ENCODE measurements at regions not wholly inside any gene's neighbourhood (a gene's known extent, or its start where the extent isn't known, plus 50 kb on each side); places are given as distances from the start of the nearest gene placed in this dataset.

- CTCF ChIA-PET (ENCODE audit: low intra/inter-chr PET ratio, low total read pairs): no interaction called here
These were observed 210.3 kb upstream of the FERMT1 start for GRCh38 chr20:6333110-6333509.

More at GRCh38 chr20:6333110-6333509, 210.3 kb upstream of the FERMT1 start:
- DNase-seq (ENCODE audit: low spot score) (no peak), FAIRE-seq (no peak), ATAC-seq (peak; percentile 46; the same call in 2 of the 3 replicates)
- Histone ChIP-seq H3K4me3 (replicated peaks in 1 of 3; ENCODE audit: insufficient read depth in 1 of 3, low read depth in 2 of 3, low read length in 3 of 3) (no peak overlapping the region), H4K20me1 (ENCODE audit: insufficient read depth, low read length) (no peaks in the 10 kb centered on the region), H3K36me3 (replicated peaks in 1 of 2; ENCODE audit: control insufficient read depth in 1 of 2, insufficient read depth in 2 of 2, low read length in 2 of 2) (no peaks in the 10 kb centered on the region), H3K27ac (ENCODE audit: extremely low read length, insufficient read depth, low read length) (no peak overlapping the region), H3K4me1 (ENCODE audit: insufficient read depth, low read length) (0 out of 2 replicates have a peak, but pooled peaks cover 6% of the 10 kb centered on the region), H3K9ac (ENCODE audit: insufficient read depth, low read depth, low read length) (no peak overlapping the region), H3K4me2 (ENCODE audit: low read depth, low read length) (no peak overlapping the region), H3K79me2 (ENCODE audit: insufficient read depth, low read length) (no peaks in the 10 kb centered on the region), H3K9me3 (ENCODE audit: low read length) (no peaks in the 10 kb centered on the region), H3K27me3 (ENCODE audit: control insufficient read depth in 1 of 2, insufficient read depth in 2 of 2, low read length in 2 of 2) (no peaks in the 10 kb centered on the region), H2AFZ (ENCODE audit: low read length) (no peak overlapping the region)
- BruUV-seq (replicated peaks): no TSS peak
- intact Hi-C loops (cut with micrococcal nuclease; ENCODE audit: unreplicated experiment): no loop called here
- WGBS (ENCODE audit: low lambda C conversion rate): 0% methylated on average over 3 of the region's 5 CpGs
- TF ChIP-seq ZNF281 (CRISPR knock-in tag; IDR thresholded peaks at IDR 0.05; ENCODE audit: borderline replicate concordance) (peak; percentile 61; the same call in 1 of the 2 replicates), NFE2L2 (IDR thresholded peaks at IDR 0.05; ENCODE audit: low read length) (peak; percentile 66), FOSL2 (CRISPR knock-in tag; IDR thresholded peaks at IDR 0.05) (peak; percentile 73), NFE2 (CRISPR knock-in tag; IDR thresholded peaks at IDR 0.05) (peak; percentile 26; the same call in 1 of the 2 replicates), MAFG (CRISPR knock-in tag; IDR thresholded peaks at IDR 0.05) (0 out of 2 replicates have a peak, but pooled peaks have one; percentile 47), ZFP36L1 (CRISPR knock-in tag; IDR thresholded peaks at IDR 0.05) (no peak)
- POLR2A ChIA-PET: no interaction called here
- in situ Hi-C loops (cut with HindIII; ENCODE audit: extremely low pct_ligation_motif_present, low pct_unique_long_range_greater_than_20kb): no loop called here
